ENCODE measurements at regions not wholly inside any gene's neighbourhood (a gene's known extent, or its start where the extent isn't known, plus 50 kb on each side); places are given as distances from the start of the nearest gene placed in this dataset.

GRCh38 chr9:118918180-118918579, 451.1 kb downstream of the BRINP1 start:
- no peak for DNase-seq (ENCODE audit: low read depth in 2 of 2)

DNA sequence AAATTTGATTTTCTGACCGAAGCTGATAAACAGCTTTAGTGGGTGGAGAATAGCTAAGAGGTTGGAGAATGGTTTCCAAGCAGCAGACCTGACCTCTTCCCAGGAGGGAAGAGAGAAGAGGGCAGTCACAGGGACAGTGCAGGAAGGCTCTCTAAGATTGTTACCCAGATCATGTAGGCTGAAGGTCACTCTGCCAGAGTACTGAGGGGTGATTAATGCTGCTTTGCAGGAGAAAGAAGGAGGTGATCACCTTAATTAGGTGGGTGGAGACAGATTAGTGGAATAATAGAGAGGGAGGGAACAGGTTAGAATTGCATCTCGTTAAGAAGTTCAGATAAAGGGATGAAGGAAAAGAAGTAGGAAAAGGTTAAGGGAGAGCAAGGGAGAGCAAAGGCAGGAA, 440.5 kb downstream of the BRINP1 start:
- no peak for DNase-seq (ENCODE audit: low read depth in 2 of 2)

GRCh38 chr9:118929287-118929686, 439.9 kb downstream of the BRINP1 start:
- no peak for DNase-seq (ENCODE audit: low read depth in 2 of 2)

- no peak for DNase-seq (ENCODE audit: low read depth in 2 of 2)
These were observed 437.3 kb downstream of the BRINP1 start for GRCh38 chr9:118931941-118932340.

- no peak for DNase-seq (ENCODE audit: low read depth in 2 of 2)
These were observed 430.7 kb downstream of the BRINP1 start for GRCh38 chr9:118938581-118938980.

- no peak for DNase-seq (ENCODE audit: low read depth in 2 of 2)
These were observed 428.8 kb downstream of the BRINP1 start for GRCh38 chr9:118940473-118940872.

GRCh38 chr9:118946669-118947068, 422.6 kb downstream of the BRINP1 start:
- no peak for DNase-seq (ENCODE audit: low read depth in 2 of 2)

- no peak for DNase-seq (ENCODE audit: low read depth in 2 of 2)
These were observed 414.4 kb downstream of the BRINP1 start for GRCh38 chr9:118954857-118955256.

DNA sequence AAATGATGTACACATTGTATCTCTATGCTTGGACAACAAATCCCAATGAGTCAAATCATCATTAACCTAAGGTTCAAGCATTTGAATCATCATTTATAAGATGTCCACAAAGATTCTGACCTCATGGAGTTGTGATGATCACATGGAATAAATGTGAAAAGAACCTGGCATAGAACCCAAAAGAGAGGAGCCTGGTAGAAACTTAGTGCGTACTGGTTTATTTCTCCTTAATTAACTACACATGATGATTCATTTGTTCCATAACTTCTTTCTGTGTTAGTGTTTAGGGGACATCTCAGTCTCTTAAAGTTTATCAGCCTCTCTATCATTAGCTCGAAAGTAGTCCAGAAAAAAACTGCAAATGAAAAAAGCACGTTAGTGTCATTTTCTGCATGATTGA, 411.6 kb downstream of the BRINP1 start:
- DNase-seq (ENCODE audit: low read depth in 2 of 2), result no peak

GRCh38 chr9:118959366-118959765, 409.9 kb downstream of the BRINP1 start:
- DNase-seq (ENCODE audit: low read depth in 2 of 2), result no peak

DNA sequence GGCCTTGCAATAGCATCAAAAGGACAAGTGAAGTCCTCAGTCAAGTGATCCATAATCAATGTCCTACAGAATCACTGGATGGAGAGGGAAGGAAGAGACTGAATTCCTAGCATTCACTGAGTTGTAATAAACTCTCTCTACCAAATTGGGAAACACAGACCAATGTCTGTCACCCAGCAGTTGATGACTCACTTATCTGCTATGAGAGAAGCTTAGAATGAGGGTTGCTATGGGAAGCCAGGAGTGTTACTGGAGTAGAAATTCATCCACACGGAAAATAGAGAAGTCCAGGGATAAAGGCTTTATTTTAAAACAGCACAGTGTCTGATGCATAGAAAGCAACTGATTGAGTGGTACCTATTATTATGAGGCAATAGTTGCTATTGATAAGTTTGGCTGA, 407.4 kb downstream of the BRINP1 start:
- DNase-seq (ENCODE audit: low read depth in 2 of 2), result no peak

- DNase-seq (ENCODE audit: low read depth in 2 of 2), result no peak
These were observed 406.8 kb downstream of the BRINP1 start for GRCh38 chr9:118962426-118962825.

DNA sequence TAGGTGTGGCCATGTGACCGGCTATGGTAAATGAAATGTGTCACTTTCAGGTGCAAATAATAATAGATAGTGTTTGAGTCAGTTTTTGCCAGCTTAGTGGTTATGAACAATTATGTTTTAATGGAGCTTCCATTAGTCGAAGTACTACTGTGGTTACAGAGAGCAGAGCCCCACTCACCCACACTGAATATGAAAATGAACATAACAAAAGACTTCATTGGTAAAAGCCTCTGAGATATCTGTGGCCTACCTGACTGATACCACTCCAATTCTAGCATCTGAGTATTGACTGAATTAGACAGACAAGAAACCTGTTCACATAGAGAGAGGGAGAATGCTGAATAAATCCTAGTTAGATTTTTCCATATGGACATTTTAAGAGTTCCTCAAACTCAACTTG, 405.6 kb downstream of the BRINP1 start:
- no peak for DNase-seq (ENCODE audit: low read depth in 2 of 2)

- DNase-seq (ENCODE audit: low read depth in 2 of 2), result no peak
These were observed 401.3 kb downstream of the BRINP1 start for GRCh38 chr9:118967901-118968300.

DNA sequence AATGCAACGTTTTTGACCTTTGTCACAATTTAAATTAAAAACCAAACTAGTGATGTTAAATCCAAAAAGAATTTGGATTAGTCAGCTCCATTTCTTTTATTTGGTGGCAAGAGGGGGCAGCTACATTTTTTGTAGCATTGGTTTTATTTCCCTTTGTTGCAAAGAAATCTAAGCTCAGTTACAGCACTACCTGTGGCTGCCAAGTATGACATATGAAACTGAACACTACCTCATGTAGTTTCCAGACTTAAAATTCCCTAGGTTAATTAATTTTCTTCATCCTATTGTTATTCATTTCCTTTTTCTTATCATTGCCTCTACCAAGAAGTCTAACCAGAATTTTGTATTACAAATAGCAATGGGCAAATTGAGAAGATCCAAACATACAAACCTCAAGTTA, 393.5 kb downstream of the BRINP1 start:
- DNase-seq (ENCODE audit: low read depth in 2 of 2), result no peak

DNA sequence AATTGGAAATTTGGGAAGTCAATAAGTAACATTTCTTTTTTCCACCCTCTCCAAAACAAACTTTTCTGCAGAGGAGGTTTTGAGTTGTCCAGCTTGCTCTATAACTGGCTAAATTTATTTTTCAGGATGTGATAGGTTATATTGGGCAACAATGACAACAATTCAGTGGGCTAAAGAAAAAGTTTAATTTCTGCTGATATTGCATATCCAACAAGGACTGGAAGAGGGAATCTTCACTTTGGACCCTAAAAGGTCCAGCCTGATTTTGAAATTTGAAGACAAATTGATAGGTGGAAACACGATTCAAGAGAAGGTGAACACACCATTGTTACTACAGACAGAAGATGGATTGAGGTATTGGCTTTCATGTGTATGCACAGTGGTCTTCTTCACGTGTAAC, 393.1 kb downstream of the BRINP1 start:
- DNase-seq (ENCODE audit: low read depth in 2 of 2), result no peak

DNA sequence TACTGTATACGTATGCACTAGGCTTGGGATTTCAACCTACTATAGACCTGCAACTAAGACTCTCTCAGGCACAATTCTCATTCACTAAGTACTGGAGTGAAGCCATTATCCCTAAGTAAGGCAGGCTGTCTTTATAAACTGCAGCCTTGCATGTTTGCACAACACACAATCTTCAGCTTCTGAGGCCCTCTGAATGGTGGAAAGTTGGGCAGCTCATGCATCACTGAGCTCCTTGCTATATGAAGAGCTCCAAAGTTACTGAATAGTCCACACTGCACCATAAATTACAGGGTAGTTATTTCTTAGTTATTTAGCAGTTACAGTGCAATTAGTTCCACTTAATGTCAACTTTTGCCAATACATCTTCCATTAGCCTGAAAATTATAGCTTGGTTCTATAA, 384.6 kb downstream of the BRINP1 start:
- no peak for DNase-seq (ENCODE audit: low read depth in 2 of 2)

DNA sequence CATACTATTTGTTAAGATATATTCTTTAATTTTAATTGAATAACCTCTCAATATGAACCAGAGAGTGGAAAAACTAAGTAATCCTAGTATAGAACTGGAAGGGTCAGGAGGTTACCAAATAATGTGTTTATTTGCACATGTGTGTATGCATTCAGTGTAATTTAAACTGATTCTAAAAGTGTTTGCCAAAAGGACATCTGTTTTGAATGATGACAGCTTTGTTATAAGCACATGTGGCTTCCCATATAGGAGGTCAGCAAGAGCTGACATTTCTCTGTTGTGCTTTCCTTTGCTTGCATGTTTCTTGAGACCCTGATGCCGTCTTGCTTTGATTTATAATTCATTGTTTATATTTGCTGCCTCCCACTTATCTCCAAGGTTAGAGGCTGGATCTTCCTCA, 383.4 kb downstream of the BRINP1 start:
- DNase-seq (ENCODE audit: low read depth in 2 of 2), result no peak

- no peak for DNase-seq (ENCODE audit: low read depth in 2 of 2)
These were observed 382.1 kb downstream of the BRINP1 start for GRCh38 chr9:118987167-118987566.

DNA sequence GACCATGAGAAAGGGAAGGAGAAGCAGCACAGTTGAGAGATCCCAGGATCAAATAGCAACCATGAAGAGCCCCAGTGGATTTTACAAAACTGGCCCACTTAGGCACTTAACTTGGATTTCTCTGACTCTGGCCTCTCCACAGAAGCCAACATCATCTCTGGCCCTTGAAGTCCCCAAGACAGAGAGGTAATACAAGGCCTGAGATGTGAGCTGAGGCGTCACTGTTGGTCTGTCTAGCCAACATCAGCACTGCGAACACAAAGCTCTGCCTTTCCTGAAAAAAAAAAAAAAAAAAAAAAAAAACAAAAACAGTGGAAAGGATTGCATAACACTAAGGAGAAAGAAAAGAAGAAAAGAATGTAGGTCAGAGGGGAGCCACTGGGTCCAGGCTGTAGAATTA, 378.3 kb downstream of the BRINP1 start:
- no peak for DNase-seq (ENCODE audit: low read depth in 2 of 2)

DNA sequence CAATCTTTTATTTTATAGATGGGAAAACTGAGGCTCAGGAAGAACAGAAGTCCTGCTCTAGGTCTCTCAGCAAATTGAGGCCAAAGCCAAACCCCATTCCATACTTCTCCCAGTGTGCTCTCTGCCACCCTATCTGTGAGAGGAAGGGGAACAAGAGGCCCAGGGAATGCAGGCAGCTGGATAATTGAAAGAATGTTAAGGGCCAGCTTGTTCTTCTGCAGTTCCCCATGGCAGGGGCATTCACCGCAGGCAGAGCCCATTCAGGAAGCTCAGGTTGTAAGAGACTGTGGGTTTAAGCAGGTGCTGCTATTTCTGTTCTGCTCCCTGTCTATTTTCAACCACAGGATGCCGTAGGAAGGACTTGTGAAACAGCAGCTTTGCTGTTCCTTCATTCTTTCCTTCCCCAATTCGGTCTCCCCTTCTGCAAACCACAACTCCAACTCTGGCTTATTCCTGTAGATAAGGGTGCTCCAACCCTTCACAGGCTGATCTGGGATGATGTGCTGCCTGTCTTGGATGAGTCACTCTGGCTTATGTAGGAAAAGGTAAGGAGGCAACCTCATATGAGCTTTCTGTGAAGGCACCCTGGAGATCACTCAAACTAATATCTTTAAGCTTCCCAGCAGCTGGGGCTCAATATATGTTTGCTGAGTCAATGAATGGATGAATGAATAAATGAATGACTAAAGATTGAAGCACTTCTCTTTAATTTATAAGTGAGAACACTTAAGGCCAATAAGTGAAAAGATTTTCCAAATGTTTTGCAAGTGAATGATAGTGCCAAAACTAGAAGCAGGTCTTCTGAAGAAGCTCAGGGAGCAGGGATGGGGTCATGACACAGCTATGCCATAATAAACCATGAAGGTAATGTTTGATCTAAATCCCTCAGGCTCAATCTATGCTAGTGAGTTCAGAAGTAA, 377.6 kb downstream of the BRINP1 start:
- no peak for DNase-seq (ENCODE audit: low read depth in 2 of 2)

DNA sequence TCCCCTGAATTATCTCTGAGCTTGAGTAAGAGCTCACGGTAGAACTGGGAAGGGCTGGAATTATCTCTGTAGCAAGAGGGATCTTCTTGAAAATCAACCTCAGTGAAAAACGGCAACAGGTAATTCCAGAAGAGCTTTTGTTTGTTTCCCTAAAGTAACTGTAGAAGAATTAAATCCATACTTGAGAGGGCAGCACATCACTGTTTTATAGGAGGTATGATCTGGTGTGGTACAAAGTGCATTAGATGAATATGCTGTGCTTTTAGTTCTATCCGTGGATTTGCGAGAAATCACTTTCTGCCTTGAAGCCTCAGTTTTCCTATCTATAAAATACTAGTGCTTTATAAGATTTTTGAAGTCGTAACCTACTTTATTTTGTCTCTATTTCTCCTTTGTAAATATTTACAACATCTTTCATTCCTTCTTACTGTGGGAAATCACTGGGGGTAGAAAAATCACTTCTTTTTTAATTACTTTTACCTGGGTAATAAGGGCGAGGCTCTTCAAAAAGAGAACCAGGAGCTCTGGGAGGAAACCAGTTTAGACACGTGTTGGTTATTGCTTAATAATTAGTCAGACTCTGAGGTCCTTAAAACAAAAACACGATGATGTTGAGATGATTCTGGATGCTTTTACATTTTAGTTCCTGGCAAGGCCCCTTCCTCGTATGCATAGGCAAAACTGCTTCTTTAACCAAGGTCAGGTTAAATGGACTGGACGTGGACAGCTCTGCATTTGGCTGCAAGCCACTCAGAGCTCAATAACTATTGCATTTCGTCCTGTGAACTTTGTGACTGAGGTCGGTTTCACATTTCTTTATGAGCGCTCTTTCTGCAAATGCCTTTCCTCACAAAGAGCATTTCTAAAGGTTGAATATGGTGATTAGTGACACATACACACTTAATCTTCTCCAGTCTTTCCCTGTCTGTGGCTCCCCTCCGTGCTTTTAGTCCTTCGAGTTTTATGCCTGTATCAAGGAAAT, 376.1 kb downstream of the BRINP1 start:
- DNase-seq (ENCODE audit: low read depth in 2 of 2), result no peak
